HepG2 (cell line): ENCODE measurements at regions not wholly inside any gene's neighbourhood (a gene's known extent, or its start where the extent isn't known, plus 50 kb on each side); places are given as distances from the start of the nearest gene placed in this dataset.

Experiments
- ATAC-seq: fragments of 200-7000 bp; cut with Tn5 transposase; 3 replicates; pipeline ENCODE4 v1.9.1; 2020; ENCODE audit warnings: mild to moderate bottlenecking, moderate library complexity
- BruUV-seq: library from RNA; stranded (reverse); fragments of 400-500 nt; replicated peaks from 2 replicates; lab custom pipeline; 2021; lab: Mats Ljungman, UMichigan
- CTCF ChIA-PET: fragments of 300-600 bp; formaldehyde crosslinking; extraction: SDS; loops from one replicate; lab custom pipeline; 2021; ENCODE audit warnings: low total read pairs, inconsistent platforms, low intra/inter-chr PET ratio; lab: Yijun Ruan, JAX
- POLR2A ChIA-PET: fragments of 350-600 bp; sonication (Branson Sonifier 250); formaldehyde crosslinking; loops from one replicate; lab custom pipeline; 2020; ENCODE audit warnings: antibody characterized with exemption, inconsistent platforms; lab: Yijun Ruan, JAX
- DNase-seq: peaks from one replicate; pipeline ENCODE4 v3.0.0-alpha.2; 2015; ENCODE audit warnings: low spot score
- FAIRE-seq: peaks from 3 replicates; lab custom pipeline; 2011; peaks lifted over from hg19 to GRCh38; lab: Jason Lieb, UNC
- H2AFZ ChIP-seq: one replicate; pipeline ENCODE4 v1.6.1; 2011; ENCODE audit warnings: low read length, inconsistent platforms
- H3K27ac ChIP-seq: fragments of 300-600 bp; 3 replicates; pipeline ENCODE4 v1.8.0; 2011; ENCODE audit warnings: mixed run types, mild to moderate bottlenecking, mixed read lengths, low read length, inconsistent platforms; ENCODE audit not compliant: insufficient read depth; ENCODE audit errors: extremely low read length
- H3K27me3 ChIP-seq, 2 experiments: fragments of 200-600 bp in 1 of 2; 2 replicates in 1 of 2; 3 replicates in 1 of 2; pipeline versions ENCODE4 v1.6.0 to v1.8.0; 2011; ENCODE audit warnings: low read length in 2 of 2, mild to moderate bottlenecking in 2 of 2, moderate library complexity in 2 of 2, inconsistent platforms in 1 of 2; ENCODE audit not compliant: insufficient read depth in 2 of 2, control insufficient read depth in 1 of 2
- H3K36me3 ChIP-seq, 2 experiments: fragments of 200-600 bp in 1 of 2; replicated peaks in 1 of 2; 2 replicates in 1 of 2; 3 replicates in 1 of 2; pipeline versions ENCODE4 v1.5.1 to v1.8.0; 2011; ENCODE audit warnings: low read length in 2 of 2, inconsistent platforms in 1 of 2; ENCODE audit not compliant: insufficient read depth in 2 of 2, control insufficient read depth in 1 of 2
- H3K4me1 ChIP-seq: 2 replicates; pipeline ENCODE4 v1.5.1; 2012; ENCODE audit warnings: low read length, inconsistent platforms; ENCODE audit not compliant: insufficient read depth
- H3K4me2 ChIP-seq: 2 replicates; pipeline ENCODE4 v1.6.0; 2011; ENCODE audit warnings: low read depth, low read length, inconsistent platforms
- H3K4me3 ChIP-seq, 3 experiments: fragments of 200-600 bp in 1 of 3; sonication (generic), shearing (Covaris generic) in 1 of 3; replicated peaks in 1 of 3; 2 replicates each; pipeline ENCODE4 v1.5.1; 2011 to 2016; ENCODE audit warnings: low read length in 3 of 3, inconsistent platforms in 2 of 3, low read depth in 2 of 3, mild to moderate bottlenecking in 2 of 3, control low read depth in 1 of 3, mixed read lengths in 1 of 3; ENCODE audit not compliant: insufficient read depth in 1 of 3
- H3K79me2 ChIP-seq: one replicate; pipeline ENCODE4 v1.6.1; 2011; ENCODE audit warnings: low read length, inconsistent platforms; ENCODE audit not compliant: insufficient read depth
- H3K9ac ChIP-seq: 2 replicates; pipeline ENCODE4 v1.6.0; 2011; ENCODE audit warnings: mild to moderate bottlenecking, low read depth, low read length, inconsistent platforms; ENCODE audit not compliant: insufficient read depth
- H3K9me3 ChIP-seq: 2 replicates; pipeline ENCODE4 v1.5.1; 2012; ENCODE audit warnings: mild to moderate bottlenecking, low read length
- H4K20me1 ChIP-seq: 2 replicates; pipeline ENCODE4 v1.6.0; 2011; ENCODE audit warnings: inconsistent platforms, mild to moderate bottlenecking, low read length, moderate library complexity; ENCODE audit not compliant: insufficient read depth
- AHR ChIP-seq: IDR thresholded peaks from 2 replicates; pipeline ENCODE4 v1.6.1; 2018; ENCODE audit warnings: missing genetic modification reagents, missing compliant biosample characterization
- HMGXB4 ChIP-seq, 2 experiments: sonication (generic) in 1 of 2; formaldehyde crosslinking in 1 of 2; IDR thresholded peaks; 2 replicates each; pipeline versions ENCODE4 v1.4.0 to v1.6.1; 2018 to 2020; ENCODE audit warnings: missing genetic modification reagents in 2 of 2, borderline replicate concordance in 1 of 2, low read depth in 1 of 2, mild to moderate bottlenecking in 1 of 2, missing biosample characterization in 1 of 2
- SATB2 ChIP-seq: sonication (generic); formaldehyde crosslinking; IDR thresholded peaks from 2 replicates; pipeline ENCODE4 v1.5.0; 2020; ENCODE audit warnings: missing genetic modification reagents
- TCF12 ChIP-seq, 2 experiments: fragments of 450-650 bp in 1 of 2; sonication (generic) in 1 of 2; formaldehyde crosslinking in 1 of 2; IDR thresholded peaks; 2 replicates each; pipeline versions ENCODE4 v1.6.1 to v1.8.0; 2017 to 2022; ENCODE audit warnings: antibody characterized with exemption in 1 of 2, mild to moderate bottlenecking in 1 of 2, missing genetic modification reagents in 1 of 2, moderate library complexity in 1 of 2
- TGIF2 ChIP-seq: IDR thresholded peaks from 2 replicates; pipeline ENCODE4 v1.6.1; 2016; ENCODE audit warnings: control low read depth, missing compliant biosample characterization
- TOE1 ChIP-seq: sonication (generic); formaldehyde crosslinking; IDR thresholded peaks from 2 replicates; pipeline ENCODE4 v1.4.0; 2020; ENCODE audit warnings: mild to moderate bottlenecking, missing genetic modification reagents
- ZFAT ChIP-seq: sonication (generic); formaldehyde crosslinking; conservative IDR thresholded peaks from 2 replicates; pipeline ENCODE4 v1.8.1; 2023; ENCODE audit warnings: missing genetic modification reagents, inconsistent platforms
- ZFP36L1 ChIP-seq: sonication (generic); formaldehyde crosslinking; IDR thresholded peaks from 2 replicates; pipeline ENCODE4 v1.8.0; 2022; ENCODE audit warnings: mild to moderate bottlenecking, missing genetic modification reagents, moderate library complexity
- ZFP82 ChIP-seq: sonication (generic); formaldehyde crosslinking; IDR thresholded peaks from 2 replicates; pipeline ENCODE4 v1.5.1; 2020; ENCODE audit warnings: mild to moderate bottlenecking, missing genetic modification reagents, borderline replicate concordance
- ZNF138 ChIP-seq: sonication (generic); formaldehyde crosslinking; IDR thresholded peaks from 2 replicates; pipeline ENCODE4 v1.5.0; 2020; ENCODE audit warnings: mild to moderate bottlenecking, low read depth, missing genetic modification reagents
- WGBS: methylation state at CpG from one replicate; pipeline ENCODE4 v1.1.6; 2017; ENCODE audit warnings: low lambda C conversion rate; 5-methylcytosine and 5-hydroxymethylcytosine counted together
- in situ Hi-C: cut with HindIII; loops from 2 replicates; pipeline ENCODE4 v1.10.0; 2017; ENCODE audit warnings: low pct_unique_long_range_greater_than_20kb; ENCODE audit not compliant: extremely low pct_ligation_motif_present
- intact Hi-C: fragments of 100-400 bp; cut with micrococcal nuclease; formaldehyde crosslinking; loops from one replicate; pipeline ENCODE4 v1.10.0; 2022; ENCODE audit not compliant: unreplicated experiment
- TF ChIP-seq, protein P1 (sequence below): sonication (generic); formaldehyde crosslinking; IDR thresholded peaks from 2 replicates; pipeline ENCODE4 v1.4.0; 2020; ENCODE audit warnings: missing genetic modification reagents
- TF ChIP-seq, protein P2 (sequence below): sonication (generic); formaldehyde crosslinking; IDR thresholded peaks from 2 replicates; pipeline ENCODE4 v1.8.1; 2023; ENCODE audit warnings: missing genetic modification reagents, inconsistent platforms, borderline replicate concordance

DNA sequence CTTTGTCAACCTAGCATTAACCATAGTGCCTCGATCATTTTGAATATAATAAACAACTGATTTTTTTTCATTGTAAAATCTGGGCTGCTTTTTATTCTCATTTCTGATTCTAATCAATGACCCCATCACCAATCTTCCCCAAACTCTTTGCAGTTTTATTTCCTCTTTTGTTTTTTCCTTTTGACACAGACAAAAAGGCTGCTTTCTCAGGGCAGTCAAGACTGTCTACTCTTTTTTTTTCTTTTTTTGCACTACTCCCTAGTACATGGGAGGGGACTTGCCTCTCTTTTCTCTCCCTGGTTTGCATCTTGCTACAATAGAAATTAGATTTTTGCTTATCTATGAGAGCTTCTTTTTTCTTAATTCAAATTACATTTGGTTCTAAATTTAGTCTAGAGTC is 987.9 kb downstream of the ADGRL2 start:
- Histone ChIP-seq H3K4me2 (no peak overlapping the region), H3K79me2 (no peaks in the 10 kb centered on the region), H2AFZ (no peak overlapping the region), H3K27me3 (no peaks in the 10 kb centered on the region), H3K9me3 (peaks cover 68% of the 10 kb centered on the region), H3K9ac (no peak overlapping the region), H4K20me1 (no peaks in the 10 kb centered on the region), H3K36me3 (no peaks in the 10 kb centered on the region), H3K27ac (no peak overlapping the region), H3K4me1 (no peaks in the 10 kb centered on the region), H3K4me3 (no peak overlapping the region)
- POLR2A ChIA-PET: no interaction called here
- no TSS peak for BruUV-seq
- 3% methylated on average over 1 of the region's 1 CpG for WGBS
- in situ Hi-C loops (no loop called here), intact Hi-C loops (no loop called here)
- DNase-seq: no peak
- no peak for ATAC-seq
- CTCF ChIA-PET: no interaction called here
- no peak for TF ChIP-seq ZFP82 (CRISPR knock-in tag)
- no peak for TF ChIP-seq SATB2 (CRISPR knock-in tag)
- FAIRE-seq: no peak

GRCh38 chr1:82788038-82788437 is 987.3 kb downstream of the ADGRL2 start:
- Histone ChIP-seq H3K36me3 (no peaks in the 10 kb centered on the region), H3K4me1 (no peaks in the 10 kb centered on the region), H3K27me3 (no peaks in the 10 kb centered on the region), H3K4me3 (no peak overlapping the region), H3K79me2 (no peaks in the 10 kb centered on the region), H4K20me1 (no peaks in the 10 kb centered on the region), H3K9ac (no peak overlapping the region), H3K27ac (no peak overlapping the region), H3K9me3 (peaks cover 72% of the 10 kb centered on the region), H3K4me2 (no peak overlapping the region), H2AFZ (no peak overlapping the region)
- intact Hi-C loops: no loop called here
- POLR2A ChIA-PET: no interaction called here
- ATAC-seq: no peak
- no TSS peak for BruUV-seq
- WGBS: 0% methylated on average over 2 of the region's 2 CpGs
- no peak for DNase-seq
- FAIRE-seq: no peak
- in situ Hi-C loops: no loop called here
- CTCF ChIA-PET: no interaction called here
- no peak for TF ChIP-seq ZNF138 (CRISPR knock-in tag)
- TF ChIP-seq, protein P1, sequence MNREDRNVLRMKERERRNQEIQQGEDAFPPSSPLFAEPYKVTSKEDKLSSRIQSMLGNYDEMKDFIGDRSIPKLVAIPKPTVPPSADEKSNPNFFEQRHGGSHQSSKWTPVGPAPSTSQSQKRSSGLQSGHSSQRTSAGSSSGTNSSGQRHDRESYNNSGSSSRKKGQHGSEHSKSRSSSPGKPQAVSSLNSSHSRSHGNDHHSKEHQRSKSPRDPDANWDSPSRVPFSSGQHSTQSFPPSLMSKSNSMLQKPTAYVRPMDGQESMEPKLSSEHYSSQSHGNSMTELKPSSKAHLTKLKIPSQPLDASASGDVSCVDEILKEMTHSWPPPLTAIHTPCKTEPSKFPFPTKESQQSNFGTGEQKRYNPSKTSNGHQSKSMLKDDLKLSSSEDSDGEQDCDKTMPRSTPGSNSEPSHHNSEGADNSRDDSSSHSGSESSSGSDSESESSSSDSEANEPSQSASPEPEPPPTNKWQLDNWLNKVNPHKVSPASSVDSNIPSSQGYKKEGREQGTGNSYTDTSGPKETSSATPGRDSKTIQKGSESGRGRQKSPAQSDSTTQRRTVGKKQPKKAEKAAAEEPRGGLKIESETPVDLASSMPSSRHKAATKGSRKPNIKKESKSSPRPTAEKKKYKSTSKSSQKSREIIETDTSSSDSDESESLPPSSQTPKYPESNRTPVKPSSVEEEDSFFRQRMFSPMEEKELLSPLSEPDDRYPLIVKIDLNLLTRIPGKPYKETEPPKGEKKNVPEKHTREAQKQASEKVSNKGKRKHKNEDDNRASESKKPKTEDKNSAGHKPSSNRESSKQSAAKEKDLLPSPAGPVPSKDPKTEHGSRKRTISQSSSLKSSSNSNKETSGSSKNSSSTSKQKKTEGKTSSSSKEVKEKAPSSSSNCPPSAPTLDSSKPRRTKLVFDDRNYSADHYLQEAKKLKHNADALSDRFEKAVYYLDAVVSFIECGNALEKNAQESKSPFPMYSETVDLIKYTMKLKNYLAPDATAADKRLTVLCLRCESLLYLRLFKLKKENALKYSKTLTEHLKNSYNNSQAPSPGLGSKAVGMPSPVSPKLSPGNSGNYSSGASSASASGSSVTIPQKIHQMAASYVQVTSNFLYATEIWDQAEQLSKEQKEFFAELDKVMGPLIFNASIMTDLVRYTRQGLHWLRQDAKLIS: no peak
- TF ChIP-seq TOE1 (CRISPR knock-in tag): no peak
- no peak for TF ChIP-seq ZFP36L1
- no peak for TF ChIP-seq TGIF2 (CRISPR knock-in tag)
- TF ChIP-seq TCF12 (IDR thresholded peaks at IDR 0.05): no peak
- TF ChIP-seq TCF12 (CRISPR knock-in tag; IDR thresholded peaks at IDR 0.05): no peak
- no peak for TF ChIP-seq HMGXB4 (CRISPR knock-in tag; IDR thresholded peaks at IDR 0.05; ENCODE audit: borderline replicate concordance in 1 of 2, low read depth in 1 of 2)
- TF ChIP-seq, protein P2, sequence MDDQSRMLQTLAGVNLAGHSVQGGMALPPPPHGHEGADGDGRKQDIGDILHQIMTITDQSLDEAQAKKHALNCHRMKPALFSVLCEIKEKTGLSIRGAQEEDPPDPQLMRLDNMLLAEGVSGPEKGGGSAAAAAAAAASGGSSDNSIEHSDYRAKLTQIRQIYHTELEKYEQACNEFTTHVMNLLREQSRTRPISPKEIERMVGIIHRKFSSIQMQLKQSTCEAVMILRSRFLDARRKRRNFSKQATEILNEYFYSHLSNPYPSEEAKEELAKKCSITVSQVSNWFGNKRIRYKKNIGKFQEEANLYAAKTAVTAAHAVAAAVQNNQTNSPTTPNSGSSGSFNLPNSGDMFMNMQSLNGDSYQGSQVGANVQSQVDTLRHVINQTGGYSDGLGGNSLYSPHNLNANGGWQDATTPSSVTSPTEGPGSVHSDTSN: no peak
- TF ChIP-seq ZFAT (CRISPR knock-in tag): no peak
- no peak for TF ChIP-seq AHR (CRISPR knock-in tag)
